GM21360 (cell line): ENCODE measurements at regions not wholly inside any gene's neighbourhood (a gene's known extent, or its start where the extent isn't known, plus 50 kb on each side); places are given as distances from the start of the nearest gene placed in this dataset.
A peak's percentile ranks its signal among the peaks of the same experiment; 100 is the strongest.

ENCODE experiments used
- ATAC-seq: cut with Tn5 transposase; IDR thresholded peaks from one replicate; pipeline ENCODE4 v1.9.1; 2021; ENCODE audit warnings: mild to moderate bottlenecking, moderate library complexity; ENCODE audit not compliant: unreplicated experiment

DNA sequence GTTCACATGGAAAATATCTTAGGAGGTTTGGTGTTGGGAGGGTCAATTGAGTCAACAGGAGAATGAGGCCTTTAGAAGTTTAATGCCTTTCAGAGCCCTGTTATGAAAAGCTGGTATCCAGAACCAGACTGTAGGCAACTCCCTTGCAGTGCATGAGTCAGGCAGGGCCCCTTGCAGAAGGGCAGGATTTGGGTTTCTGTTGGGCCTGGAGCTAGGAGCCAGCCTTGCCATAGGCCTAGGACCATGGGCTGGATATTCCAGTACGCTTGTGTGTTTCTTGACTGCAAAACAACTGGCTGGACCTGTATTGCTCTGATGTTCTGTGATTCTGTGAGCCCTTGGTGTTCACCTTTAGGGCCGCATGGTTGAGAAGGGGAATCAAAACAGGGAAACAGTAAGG, 121.8 kb upstream of the ADRA1D start:
- no peak for ATAC-seq

DNA sequence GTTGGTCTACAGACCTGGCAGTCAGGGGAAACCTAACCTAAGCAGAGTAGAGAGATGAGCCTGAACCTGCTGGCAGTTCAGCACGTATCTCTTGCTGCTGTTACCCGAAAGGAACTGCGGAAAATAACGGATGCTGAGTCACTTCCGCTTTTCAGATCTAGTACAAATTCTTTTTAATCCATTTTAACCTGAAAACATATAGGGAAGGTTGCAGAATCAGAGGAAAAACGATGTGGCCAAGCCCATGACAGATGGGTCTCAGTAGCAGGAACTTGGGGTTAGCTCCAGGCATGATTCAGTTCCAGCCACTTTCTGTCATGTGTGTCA, 120.7 kb upstream of the ADRA1D start:
- ATAC-seq, result peak; percentile 79

DNA sequence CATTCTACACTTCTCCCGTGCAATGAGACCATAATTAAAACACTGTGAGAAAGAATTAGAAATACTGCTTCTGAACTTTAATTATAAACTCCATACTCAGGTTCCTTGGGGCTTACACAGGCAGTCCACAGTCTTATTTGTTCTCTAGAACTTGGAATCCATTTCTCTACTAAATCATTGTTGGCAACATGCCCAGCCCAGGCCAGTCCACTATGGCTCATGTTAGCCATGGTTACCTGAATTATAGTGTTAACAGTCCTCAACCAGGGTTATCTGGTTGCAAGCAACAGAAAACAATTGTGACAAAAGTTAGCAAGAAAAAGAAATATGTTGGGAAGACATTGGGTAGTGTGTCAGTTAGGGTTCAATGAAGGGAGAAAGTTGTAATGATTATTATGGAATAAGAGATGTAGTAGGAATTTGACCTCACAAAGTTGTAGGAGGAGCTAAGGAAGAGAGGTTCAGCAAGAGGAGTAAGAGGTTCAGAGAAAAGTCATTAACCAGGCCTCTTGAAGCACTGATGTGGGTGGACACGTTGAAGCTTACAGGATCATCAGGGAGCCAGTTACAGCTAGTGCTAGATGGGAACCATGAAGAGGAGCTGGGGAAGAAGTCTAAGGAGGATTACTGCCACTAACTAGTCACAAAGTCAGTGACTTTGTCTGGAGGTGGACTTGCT, 120.2 kb upstream of the ADRA1D start:
- ATAC-seq, result no peak

DNA sequence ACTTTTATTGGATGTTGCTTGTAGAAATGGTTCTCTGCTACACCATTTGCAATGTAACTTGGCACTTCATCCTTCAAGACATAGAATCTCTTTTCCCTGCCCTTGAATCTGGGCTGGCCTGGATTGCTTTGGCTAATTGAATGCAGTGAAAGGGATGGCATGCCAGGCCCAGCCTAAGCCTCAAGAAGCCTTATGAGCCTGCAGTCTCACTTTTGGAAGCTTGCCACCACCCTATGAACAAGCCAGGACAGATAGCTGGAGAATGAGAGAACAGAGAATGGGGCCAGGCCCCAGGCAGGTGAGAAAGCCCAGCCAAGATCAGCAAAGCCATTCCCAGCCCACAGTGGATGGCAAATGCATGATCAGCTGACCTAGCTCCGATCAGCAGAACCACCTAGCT, 117.0 kb upstream of the ADRA1D start:
- ATAC-seq, result no peak

DNA sequence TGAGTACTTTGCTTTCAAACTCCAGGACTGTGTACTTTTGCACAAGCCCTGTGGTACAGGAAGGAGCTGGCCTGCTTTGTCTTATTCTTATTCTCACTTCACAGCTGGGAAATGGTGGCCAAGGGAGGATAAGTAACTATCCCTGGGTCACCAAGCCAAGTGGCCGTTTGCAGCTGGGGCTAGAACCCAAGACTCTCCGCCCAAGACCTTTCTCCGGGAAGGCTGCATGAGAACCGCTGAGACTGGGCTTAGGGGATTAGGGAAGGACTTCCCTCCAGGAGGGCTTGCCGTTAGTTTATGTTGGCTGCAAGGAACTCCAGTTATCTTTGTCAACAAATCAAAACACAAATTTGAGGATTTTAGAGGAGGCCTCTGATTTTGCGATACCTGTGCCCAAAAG, 109.5 kb upstream of the ADRA1D start:
- no peak for ATAC-seq

DNA sequence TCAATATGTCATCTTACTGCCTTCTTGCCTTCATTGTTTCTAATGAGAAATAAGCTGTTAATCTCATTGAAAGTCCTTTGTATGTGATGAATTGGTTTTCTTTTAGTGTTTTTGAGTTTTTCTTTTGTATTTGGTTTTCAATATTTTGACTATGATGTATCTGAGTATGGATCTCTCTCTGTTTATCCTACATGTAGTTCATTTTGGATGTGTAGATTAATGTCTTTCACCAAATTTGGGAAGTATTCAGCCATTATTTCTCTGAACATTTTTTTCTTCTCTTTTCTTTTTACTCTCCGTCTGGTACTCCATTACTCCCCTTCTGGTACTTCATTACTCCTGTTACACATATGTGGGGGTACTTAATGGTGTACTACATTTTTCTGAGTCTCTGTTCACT, 103.3 kb upstream of the ADRA1D start:
- ATAC-seq, result no peak

DNA sequence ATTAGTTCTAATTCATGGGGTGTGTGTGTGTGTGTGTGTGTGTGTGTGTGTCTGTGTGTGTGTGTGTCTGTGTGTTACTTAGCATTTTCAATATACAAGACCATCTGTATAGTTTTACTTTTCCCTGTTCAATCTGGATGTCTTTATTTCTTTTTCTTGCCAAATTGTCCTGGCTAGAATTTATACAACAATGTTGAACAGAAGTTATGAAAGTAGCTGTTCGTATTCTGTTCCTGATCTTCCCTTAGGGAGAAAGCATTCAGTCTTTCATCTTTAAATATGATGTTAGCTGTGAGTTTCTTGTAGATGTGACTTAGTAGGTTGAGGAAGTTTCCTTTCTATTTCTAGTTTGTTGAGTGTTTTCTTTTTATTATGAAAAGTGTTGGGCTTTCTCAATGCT, 101.0 kb upstream of the ADRA1D start:
- no peak for ATAC-seq

DNA sequence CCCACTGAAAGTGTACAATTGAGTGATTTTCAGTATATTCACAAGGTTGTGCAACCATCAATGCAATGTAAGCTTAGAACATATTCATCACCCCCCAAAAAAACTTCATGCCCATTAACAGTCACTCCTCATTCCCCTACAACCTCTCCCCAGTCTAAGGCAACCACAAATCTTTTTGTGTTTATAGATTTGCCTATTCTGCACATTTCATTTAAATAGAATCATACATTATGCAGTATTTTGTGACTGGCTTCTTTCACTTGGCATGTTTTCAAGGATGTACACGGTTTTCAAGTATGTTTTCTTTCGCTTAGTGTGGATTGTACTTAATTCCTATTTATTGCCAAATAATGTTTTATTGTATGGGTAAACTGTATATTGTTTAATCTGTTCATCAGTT, 95.6 kb upstream of the ADRA1D start:
- ATAC-seq, result no peak

DNA sequence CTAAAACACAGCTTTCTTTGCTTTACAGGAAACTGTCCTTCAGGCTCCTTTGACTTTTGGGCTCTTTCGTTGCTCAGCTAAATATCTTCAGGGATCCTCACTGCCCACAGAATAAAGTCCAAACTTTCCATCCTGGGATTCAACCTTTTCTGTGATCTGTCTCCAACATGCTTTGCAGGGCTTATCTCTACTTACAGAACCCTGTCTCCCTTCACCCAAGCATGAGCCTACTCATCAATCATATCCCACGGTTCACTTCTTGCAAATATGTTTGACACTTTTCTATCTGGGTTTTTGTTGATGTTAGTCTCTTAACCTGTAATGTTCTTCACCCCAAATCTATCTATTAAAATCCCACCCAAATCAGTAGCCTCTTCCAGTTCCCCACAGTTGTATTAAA, 93.5 kb upstream of the ADRA1D start:
- no peak for ATAC-seq

DNA sequence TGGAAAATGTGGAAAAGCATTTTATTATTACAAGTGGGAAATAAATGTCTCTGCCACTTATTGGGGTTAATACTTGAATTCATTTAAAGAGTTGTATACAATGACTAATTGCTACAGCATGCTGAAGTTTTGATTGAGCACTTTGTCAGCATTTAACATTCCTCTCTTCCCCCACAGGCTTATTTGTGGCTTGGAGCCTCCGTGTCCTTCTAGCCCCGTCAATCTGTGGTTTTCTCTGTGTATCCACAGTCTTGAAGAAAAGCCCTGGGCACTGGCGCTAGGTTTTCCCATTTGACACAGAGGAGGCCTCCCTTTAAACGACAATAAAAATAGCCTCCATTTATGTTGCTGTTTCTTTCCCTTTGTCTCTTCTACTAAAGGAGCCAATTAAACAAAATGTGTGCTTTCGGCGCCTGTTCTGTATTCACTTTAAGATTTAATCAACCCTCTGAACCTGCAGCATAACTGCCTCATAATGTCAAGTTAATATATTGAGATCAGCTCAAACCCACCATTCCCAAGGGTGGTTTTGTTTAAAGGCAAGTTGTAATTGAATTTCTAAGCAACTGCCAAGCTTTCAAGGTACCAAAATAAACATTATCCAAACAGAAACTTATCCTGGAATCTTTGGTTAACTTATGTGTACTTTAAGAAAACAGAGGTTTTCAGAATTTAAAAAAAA, 92.9 kb upstream of the ADRA1D start:
- ATAC-seq, result no peak

DNA sequence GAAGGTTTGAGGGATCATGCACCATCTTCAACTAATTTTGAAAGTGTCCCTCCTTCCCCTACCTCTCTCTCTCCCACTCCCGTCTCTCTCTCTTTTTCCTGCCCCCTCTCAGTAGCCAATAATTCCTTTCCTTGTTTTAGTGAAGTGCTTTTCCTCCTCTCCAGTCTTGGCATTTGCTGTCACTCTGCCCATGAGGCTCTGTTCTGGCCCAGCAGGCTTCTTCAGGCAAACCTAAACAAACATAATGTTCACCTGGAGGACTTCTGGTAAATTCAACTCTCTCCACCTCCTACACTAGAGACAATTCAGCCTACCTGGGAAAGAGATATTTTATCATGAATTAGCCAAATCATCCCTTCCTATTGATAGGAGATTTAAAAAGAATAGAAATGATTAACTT, 86.6 kb upstream of the ADRA1D start:
- no peak for ATAC-seq

DNA sequence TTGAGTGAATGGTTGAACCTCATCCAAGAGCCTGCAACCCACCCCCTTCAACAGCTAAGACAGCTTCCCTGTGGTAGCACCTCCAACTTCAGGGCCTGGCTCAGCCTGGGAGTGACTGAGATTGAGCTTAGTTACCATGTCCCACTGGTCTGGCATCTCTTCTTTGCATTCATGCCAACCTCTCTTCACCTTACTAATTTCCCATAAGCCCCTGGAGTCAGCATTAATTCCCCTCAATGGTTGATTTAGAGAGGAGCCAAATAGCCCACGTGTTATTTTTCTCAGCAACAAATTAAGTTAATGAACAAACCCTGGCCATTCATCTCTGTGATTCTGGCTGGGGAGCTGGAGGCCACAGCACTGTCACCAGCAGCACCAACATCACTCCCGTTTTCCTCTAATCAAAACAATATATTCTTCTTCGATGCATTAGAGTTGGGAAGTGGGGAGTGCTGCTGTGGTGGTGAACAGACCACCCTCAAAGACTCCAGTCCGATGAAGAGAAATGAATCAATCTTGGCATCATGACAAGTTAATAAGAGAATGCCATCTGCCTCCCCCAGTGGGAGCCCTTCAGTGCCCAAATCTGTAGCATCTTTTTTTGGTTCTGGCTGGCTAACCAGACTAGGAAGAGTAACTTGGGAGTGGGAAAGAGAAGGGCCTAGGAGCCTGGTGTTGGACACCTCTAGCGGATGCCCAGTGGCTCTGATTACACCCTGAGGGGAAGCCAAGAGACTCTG, 83.2 kb upstream of the ADRA1D start:
- no peak for ATAC-seq

DNA sequence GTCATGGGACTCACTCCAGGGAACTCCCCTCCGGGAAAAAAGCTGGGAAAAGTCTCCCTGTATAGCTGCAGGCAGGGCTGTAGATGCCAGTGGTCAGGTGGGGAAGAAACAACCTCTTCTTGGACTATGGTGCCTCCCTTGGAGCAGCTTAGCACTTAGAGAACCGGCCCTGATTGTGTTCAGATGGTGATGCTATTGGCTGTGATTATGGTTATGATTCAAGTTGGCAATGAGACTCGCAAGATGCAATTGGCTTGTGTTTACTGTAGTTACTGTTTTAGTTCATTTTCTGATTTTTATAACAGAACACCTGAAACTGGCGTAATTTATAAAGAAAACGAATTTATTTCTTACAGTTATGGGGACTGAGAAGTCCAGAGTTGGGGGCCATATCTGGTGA, 80.9 kb upstream of the ADRA1D start:
- no peak for ATAC-seq

DNA sequence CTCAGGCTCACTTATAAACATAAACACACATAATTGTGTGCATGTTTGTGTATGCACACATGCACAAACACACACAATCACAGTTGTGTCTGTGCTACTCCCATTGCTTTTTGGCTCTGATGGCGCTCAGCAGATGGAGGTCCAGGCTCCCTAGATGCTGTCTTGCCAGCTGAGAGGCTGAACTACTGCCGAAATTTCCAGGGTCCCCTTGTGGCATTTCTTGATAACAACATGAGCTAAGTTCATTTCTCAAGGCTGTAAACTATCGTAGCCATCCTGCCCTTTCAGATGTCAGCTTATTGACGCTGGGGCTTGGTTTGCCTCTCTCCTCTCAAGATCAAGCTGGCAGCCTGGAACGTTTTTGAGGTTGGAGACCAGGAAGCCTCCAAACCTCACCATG, 80.1 kb upstream of the ADRA1D start:
- ATAC-seq, result no peak

DNA sequence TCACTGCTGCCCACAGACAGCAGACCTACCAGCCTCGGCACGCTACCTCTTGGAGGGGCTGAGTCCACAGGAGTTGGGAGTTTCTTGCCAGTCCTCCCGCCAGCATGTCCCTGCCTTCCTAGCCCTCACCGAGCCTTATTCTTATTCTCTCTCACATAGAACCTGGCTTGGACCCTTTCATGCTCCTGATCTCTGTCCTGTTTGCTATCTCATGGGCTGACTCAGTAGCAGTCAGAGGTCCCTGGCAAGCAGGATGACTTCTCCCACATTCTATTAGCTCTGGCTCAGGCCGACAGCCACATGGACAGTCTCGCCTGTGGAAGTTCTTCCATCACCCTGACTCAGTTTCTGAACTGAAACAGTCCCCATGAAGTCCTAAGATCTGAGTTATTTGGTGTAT, 79.5 kb upstream of the ADRA1D start:
- no peak for ATAC-seq

DNA sequence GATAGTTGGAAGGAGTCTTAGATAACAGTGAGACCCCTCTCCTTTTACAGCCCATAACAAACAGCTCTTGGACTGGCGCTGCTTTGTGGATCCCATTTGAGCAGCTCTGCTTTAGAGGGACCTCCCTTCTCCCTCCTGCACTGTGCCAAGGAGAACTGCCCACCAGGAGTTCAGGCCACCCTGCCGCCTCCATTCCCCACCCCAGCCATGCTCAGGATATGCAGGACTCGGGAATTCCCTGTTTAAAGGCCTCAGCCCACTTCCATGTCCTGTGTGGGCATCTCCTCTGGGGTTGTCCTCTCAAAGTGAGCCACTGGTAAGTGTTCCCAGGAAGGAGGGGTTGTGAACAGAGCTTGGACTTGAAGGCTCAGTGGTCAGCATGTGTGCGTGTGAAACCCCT, 78.9 kb upstream of the ADRA1D start:
- ATAC-seq, result no peak

DNA sequence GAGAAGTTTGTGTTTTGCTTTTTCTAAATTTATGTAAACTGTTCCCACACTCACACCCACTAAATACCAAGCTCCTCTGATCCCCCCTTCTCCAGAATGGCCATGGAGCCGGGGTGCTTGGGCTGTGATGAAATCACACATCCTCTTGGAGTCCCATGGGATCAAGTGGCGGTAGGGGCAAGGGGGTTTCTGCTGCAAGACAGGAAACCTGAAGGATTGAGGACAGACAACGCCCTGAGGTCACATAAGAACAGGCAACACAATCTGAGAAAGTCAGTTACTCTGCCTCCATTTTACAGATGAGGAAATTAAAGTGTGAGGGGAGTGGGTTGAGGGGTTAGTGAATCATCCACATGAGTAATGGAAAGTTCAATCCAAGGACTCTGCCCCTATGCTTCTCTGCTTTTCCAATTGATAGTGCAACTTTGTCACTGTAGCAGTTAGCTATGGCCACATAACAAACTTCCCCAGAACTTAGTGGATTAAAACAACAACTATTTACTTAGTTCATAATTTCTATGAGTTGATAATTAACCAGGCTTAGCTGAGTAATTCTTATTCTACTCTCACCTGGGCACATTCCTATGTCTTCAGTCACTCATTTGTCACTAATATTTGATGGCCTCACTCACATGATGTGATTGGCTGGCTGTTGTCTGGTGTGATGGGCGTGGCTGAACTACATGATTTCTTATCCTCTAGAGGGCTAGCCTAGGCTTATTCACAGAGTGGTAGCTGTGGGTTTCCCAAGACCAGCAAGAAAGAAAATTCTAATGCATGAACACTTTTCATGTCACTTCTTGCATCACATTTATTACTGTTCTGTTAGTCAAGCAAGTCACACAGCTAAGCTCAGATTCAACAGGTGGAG, 77.3 kb upstream of the ADRA1D start:
- ATAC-seq, result no peak

DNA sequence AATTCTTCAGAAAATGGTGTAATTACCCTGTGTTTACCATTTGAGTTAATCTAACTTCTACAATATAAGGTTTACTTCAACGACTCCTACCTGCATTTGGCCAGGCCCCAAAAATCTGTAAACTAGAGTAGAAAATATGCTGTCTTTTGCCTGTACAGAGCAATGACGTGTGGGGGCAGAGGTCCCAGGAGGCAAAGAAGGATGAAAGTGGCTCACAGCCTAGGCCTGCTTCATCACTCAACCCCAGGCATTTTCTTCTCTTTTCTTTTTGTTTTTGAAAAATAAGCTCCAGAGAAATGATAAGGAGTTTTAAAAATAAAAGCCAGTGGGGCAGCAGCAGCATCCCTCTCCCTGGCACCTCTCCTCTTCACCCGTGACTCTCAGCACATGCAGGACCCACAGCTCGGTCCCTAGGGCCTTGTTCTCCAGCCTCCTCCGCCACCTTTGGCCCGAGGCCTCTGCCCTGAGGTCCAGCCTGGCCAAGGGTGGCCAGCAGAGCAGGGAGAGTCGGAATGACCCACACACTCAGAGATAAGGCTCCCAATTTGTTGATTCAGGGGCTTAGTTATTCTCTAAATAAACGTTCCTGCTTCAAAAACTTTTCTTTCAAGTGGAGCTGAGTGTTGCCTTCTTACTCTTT, 76.6 kb upstream of the ADRA1D start:
- ATAC-seq, result no peak

DNA sequence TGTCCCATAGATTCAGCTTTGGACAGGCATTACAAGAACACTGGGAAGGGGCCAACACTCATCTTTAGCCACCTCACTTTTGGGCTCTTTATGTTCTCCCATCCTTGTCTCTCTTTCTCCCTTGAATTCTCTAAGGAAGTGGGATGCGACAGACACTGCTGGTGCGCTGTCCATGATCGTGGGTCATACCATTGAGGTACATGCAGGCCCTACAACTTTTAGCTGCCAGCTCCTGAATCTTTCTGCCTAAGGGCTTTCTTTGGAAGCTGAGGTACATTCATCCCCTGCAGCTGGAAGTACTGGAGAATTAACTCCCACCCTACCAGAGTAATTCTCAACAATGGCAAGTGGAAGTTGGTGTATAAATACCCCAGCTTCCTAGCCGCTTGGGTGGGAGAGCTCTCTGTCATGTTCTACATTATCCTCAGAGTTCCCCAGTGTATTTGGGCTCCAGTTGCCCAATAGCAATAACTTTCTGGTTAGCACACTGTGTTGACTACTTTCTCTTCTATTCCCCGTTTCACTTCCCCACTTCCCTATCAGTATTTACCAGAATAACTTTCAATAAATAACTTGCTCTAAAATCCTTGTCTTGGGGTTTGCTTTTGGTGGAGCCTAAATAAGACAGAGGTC, 75.6 kb upstream of the ADRA1D start:
- ATAC-seq, result no peak

DNA sequence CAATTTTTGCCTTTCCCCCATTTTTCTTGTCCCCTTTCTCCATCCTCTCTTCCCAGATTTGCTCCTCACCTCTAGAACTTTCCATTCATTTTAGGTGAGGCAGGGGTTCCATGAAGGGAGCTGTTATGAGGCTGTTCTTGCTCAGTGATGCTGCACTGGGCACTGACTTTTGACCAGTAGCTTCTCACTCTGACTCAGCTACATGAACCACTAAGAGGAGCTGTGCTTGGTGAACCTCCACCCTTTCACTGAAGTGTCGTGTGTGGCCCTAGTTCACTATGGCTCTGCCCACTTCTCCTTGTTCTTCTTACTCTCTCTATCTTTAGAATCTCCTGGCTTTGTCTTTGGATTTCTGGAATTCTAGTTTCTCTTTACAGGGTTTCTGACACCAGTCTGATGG, 73.4 kb upstream of the ADRA1D start:
- ATAC-seq, result no peak

DNA sequence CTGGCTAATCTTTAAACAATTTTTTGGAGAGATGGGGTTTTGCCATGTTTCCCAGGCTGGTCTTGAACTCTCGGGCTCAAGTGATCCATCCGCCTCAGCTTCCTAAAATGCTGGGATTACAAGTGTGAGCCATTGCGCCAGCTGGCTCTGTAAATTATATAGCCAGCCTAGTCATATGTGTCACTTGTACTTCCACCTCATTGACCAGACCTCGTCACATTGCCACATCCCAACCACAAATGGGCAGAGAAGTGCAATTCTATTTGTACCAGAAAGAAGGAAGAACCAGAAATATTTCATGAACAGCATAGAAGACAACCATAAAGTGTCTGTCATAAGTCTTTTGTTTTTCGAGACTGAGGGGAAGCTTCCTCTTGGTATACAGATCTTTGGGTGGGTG, 71.2 kb upstream of the ADRA1D start:
- no peak for ATAC-seq
